ENCODE measurements at regions not wholly inside any gene's neighbourhood (a gene's known extent, or its start where the extent isn't known, plus 50 kb on each side); places are given as distances from the start of the nearest gene placed in this dataset.
A peak's percentile ranks its signal among the peaks of the same experiment; 100 is the strongest.

DNA sequence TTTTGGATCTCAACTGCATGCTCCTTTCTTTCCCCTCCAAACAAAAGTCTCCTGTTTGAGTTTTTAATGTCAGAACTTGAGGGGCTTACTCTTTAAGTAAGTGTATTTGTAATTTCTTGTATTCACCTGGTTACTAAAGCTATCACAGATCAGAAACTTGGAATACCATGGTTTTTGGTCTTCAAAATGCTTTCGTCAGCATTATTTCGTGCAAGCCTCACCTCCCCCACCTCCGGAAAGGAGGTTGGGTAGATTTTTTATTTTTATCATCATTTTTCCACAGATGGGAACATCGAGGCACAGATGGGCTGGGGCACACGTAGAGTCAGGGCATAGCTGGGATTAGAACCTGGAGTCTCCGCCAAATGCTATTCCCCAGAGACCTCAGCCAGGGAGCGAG lies 100.7 kb downstream of the IER5 start:
- no peaks in the 10 kb centered on the region for H3K9me3 ChIP-seq
- DNase-seq: no peak
- no peak overlapping the region for H3K4me3 ChIP-seq
- intact Hi-C loops (cut with DNase I; ENCODE audit: low total_unique reads): loop anchor here (10.0 kb wide), 1 partner anchor 236 kb away; no protein-coding TSS in a partner anchor
- H3K4me1 ChIP-seq: no peaks in the 10 kb centered on the region
- no peaks in the 10 kb centered on the region for H3K36me3 ChIP-seq
- no peak overlapping the region for H3K27ac ChIP-seq
- H3K27me3 ChIP-seq: no peaks in the 10 kb centered on the region
- no peak for TF ChIP-seq POLR2A (IDR thresholded peaks at IDR 0.05)
- TF ChIP-seq, protein P1, sequence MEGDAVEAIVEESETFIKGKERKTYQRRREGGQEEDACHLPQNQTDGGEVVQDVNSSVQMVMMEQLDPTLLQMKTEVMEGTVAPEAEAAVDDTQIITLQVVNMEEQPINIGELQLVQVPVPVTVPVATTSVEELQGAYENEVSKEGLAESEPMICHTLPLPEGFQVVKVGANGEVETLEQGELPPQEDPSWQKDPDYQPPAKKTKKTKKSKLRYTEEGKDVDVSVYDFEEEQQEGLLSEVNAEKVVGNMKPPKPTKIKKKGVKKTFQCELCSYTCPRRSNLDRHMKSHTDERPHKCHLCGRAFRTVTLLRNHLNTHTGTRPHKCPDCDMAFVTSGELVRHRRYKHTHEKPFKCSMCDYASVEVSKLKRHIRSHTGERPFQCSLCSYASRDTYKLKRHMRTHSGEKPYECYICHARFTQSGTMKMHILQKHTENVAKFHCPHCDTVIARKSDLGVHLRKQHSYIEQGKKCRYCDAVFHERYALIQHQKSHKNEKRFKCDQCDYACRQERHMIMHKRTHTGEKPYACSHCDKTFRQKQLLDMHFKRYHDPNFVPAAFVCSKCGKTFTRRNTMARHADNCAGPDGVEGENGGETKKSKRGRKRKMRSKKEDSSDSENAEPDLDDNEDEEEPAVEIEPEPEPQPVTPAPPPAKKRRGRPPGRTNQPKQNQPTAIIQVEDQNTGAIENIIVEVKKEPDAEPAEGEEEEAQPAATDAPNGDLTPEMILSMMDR (IDR thresholded peaks at IDR 0.05): no peak

GRCh38 chr1:181189691-181190363 lies 101.3 kb downstream of the IER5 start:
- no peak for TF ChIP-seq POLR2A (IDR thresholded peaks at IDR 0.05)
- TF ChIP-seq, protein P1 (IDR thresholded peaks at IDR 0.05): peak; percentile 84 to 95 (median 88)
- intact Hi-C loops (cut with DNase I; ENCODE audit: low total_unique reads): loop anchor here (10.0 kb wide), 1 partner anchor 235 kb away; no protein-coding TSS in a partner anchor
- no peak overlapping the region for H3K27ac ChIP-seq
- H3K36me3 ChIP-seq: no peaks in the 10 kb centered on the region
- H3K4me3 ChIP-seq: peak overlapping the region in 1 of 2 donors; percentile 24
- no peaks in the 10 kb centered on the region for H3K4me1 ChIP-seq
- no peaks in the 10 kb centered on the region for H3K9me3 ChIP-seq
- peak; percentile 24 to 58 for DNase-seq
- H3K27me3 ChIP-seq: no peaks in the 10 kb centered on the region

- DNase-seq: no peak
- no peaks in the 10 kb centered on the region for H3K4me1 ChIP-seq
- intact Hi-C loops (cut with DNase I; ENCODE audit: low total_unique reads): no loop called here
- no peaks in the 10 kb centered on the region for H3K36me3 ChIP-seq
- no peak overlapping the region for H3K4me3 ChIP-seq
- TF ChIP-seq, protein P1 (IDR thresholded peaks at IDR 0.05): no peak
- no peak for TF ChIP-seq POLR2A (IDR thresholded peaks at IDR 0.05)
- H3K27ac ChIP-seq: no peak overlapping the region
- no peaks in the 10 kb centered on the region for H3K9me3 ChIP-seq
- H3K27me3 ChIP-seq: no peaks in the 10 kb centered on the region
Measured at GRCh38 chr1:181190364-181191035, 102.0 kb downstream of the IER5 start.

DNA sequence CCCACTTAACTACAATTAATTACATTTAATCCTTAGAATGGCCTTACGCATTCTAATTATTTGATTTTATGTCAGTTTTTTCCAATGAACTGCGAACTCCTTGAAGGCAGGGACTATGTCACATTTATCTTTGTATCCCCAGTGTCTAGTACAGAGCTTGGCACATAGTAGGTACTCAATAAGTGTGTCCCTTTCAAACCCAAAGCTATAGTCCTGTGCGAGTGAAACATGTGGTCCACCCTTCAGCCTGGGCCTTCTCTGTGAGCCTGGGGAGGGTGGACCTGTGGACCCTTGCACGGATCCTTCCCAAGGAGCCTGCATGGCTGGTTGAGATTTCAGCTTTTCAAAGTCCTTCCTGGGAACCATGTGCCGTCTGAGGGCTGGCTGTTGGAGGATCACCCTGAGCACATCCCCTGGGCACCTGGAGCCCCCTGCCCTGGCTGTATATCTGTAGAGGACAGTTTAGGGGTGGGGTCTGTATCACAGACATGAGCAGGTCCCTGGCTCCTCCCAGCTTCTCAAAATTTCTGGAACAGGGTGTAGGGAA lies 103.1 kb downstream of the IER5 start:
- Histone ChIP-seq H3K27ac (no peak overlapping the region), H3K36me3 (no peaks in the 10 kb centered on the region), H3K9me3 (no peaks in the 10 kb centered on the region), H3K27me3 (no peaks in the 10 kb centered on the region), H3K4me3 (no peak overlapping the region), H3K4me1 (no peaks in the 10 kb centered on the region)
- no peak for DNase-seq
- intact Hi-C loops (cut with DNase I; ENCODE audit: low total_unique reads): no loop called here
- TF ChIP-seq, protein P1 (IDR thresholded peaks at IDR 0.05): no peak
- no peak for TF ChIP-seq POLR2A (IDR thresholded peaks at IDR 0.05)

GRCh38 chr1:181192316-181192715 lies 103.8 kb downstream of the IER5 start:
- no peaks in the 10 kb centered on the region for H3K4me1 ChIP-seq
- H3K27me3 ChIP-seq: no peaks in the 10 kb centered on the region
- TF ChIP-seq POLR2A (IDR thresholded peaks at IDR 0.05): no peak
- TF ChIP-seq, protein P1 (IDR thresholded peaks at IDR 0.05): no peak
- H3K9me3 ChIP-seq: no peaks in the 10 kb centered on the region
- H3K36me3 ChIP-seq: no peaks in the 10 kb centered on the region
- intact Hi-C loops (cut with DNase I; ENCODE audit: low total_unique reads): no loop called here
- no peak overlapping the region for H3K4me3 ChIP-seq
- H3K27ac ChIP-seq: no peak overlapping the region
- DNase-seq: no peak
